BLaER1 treated with 17β-estradiol and CSF1 and Interleukin-3, amounts not matched to agents 10 nM and 100 nM (cell line): ENCODE measurements at regions not wholly inside any gene's neighbourhood (a gene's known extent, or its start where the extent isn't known, plus 50 kb on each side); places are given as distances from the start of the nearest gene placed in this dataset.
A peak's percentile ranks its signal among the peaks of the same experiment; 100 is the strongest.

Source experiments
- H3K27ac ChIP-seq, 11 experiments: shearing (Covaris generic); formaldehyde crosslinking; 2 replicates each; pipeline ENCODE4 v1.8.1; 2022
- H3K27me3 ChIP-seq, 11 experiments: shearing (Covaris generic); formaldehyde crosslinking; 2 replicates each; pipeline ENCODE4 v1.8.1; 2022
- H3K36me3 ChIP-seq, 11 experiments: shearing (Covaris generic); formaldehyde crosslinking; 2 replicates each; pipeline ENCODE4 v1.8.1; 2022
- H3K4me1 ChIP-seq, 10 experiments: shearing (Covaris generic); formaldehyde crosslinking; 2 replicates each; pipeline ENCODE4 v1.8.1; 2022
- H3K4me2 ChIP-seq, 11 experiments: shearing (Covaris generic); formaldehyde crosslinking; 2 replicates each; pipeline ENCODE4 v1.8.1; 2022
- H3K4me3 ChIP-seq, 10 experiments: shearing (Covaris generic); formaldehyde crosslinking; 2 replicates each; pipeline ENCODE4 v1.8.1; 2022
- H3K9ac ChIP-seq, 11 experiments: shearing (Covaris generic); formaldehyde crosslinking; 2 replicates each; pipeline ENCODE4 v1.8.1; 2022
- H3K9me3 ChIP-seq, 11 experiments: shearing (Covaris generic); formaldehyde crosslinking; replicated peaks in 1 of 11; 2 replicates each; pipeline ENCODE4 v1.8.1; 2022
- H4K20me1 ChIP-seq, 11 experiments: shearing (Covaris generic); formaldehyde crosslinking; 2 replicates each; pipeline ENCODE4 v1.8.1; 2022
- Cebpa-rat ChIP-seq, 11 experiments: shearing (Covaris generic); IDR thresholded peaks; 2 replicates each; pipeline ENCODE4 v1.8.1; 2022

DNA sequence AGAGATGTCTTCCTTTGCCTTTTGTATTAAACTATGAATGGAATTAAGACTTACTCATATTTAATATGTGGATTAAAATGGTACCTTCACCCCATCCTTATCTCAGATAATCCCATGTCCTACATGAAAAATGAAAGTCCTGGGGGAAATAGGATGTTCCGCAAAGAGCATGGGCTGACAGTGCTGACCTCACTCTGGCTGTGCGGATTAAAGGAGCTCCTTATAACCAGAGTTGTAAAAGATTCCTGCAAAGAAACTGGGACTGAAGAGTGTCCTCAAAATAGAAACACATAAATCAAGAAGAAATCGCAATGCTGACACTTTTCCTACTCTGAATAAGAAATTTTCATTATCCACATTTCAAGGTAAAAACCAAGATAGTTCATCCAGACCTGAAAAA lies 384.5 kb downstream of the LIG4 start:
- Histone ChIP-seq H4K20me1 (no peaks in the 10 kb centered on the region), H3K27me3 (no peaks in the 10 kb centered on the region), H3K27ac (no peak overlapping the region), H3K9me3 (no peaks in the 10 kb centered on the region), H3K4me2 (no peak overlapping the region), H3K4me3 (no peak overlapping the region), H3K36me3 (no peaks in the 10 kb centered on the region), H3K9ac (no peak overlapping the region), H3K4me1 (peaks cover 5 to 11% (median 9%) of the 10 kb centered on the region in 10 experiments; a peak in 19 of 20 replicates)
- no peak for TF ChIP-seq Cebpa-rat (IDR thresholded peaks at IDR 0.05)

DNA sequence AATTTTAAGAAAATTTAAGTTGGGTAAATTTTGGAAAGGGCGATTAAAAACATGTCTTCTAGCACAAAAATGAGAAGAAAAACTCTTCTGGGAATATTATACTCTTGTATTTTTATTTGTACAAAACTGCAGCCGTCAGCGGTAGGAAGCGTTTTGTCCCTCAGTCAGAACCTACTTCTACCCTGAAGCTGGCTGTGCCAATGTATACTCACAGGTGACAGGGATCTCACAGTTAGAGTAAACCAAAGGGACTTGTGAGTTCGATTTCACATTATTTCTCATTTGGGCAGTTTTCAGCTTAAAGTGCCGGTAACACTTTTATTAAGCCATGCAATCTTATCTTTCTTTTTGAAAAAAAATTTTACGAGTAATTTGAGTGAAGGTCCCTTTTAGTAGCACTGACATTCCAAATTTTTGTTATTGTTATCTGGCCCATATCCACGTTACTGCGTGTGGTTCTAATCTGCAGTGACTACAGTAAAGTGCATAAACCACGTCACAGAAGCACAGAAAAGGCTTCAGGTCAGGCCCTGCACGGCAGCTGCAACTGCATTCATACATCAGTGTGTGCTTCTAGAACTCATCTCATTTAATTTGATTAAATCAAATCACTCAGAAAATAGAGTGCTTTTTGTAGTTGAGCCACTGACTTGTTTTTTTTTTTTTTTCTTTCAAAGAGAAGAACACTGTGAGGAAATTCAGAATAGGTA lies 387.3 kb downstream of the LIG4 start:
- Histone ChIP-seq H3K27ac (no peak overlapping the region), H3K36me3 (no peaks in the 10 kb centered on the region), H3K9ac (no peak overlapping the region), H3K27me3 (no peaks in the 10 kb centered on the region), H3K4me1 (no peaks in the 10 kb centered on the region), H4K20me1 (no peaks in the 10 kb centered on the region), H3K4me3 (no peak overlapping the region), H3K4me2 (no peak overlapping the region), H3K9me3 (no peaks in the 10 kb centered on the region)
- no peak for TF ChIP-seq Cebpa-rat (IDR thresholded peaks at IDR 0.05)

DNA sequence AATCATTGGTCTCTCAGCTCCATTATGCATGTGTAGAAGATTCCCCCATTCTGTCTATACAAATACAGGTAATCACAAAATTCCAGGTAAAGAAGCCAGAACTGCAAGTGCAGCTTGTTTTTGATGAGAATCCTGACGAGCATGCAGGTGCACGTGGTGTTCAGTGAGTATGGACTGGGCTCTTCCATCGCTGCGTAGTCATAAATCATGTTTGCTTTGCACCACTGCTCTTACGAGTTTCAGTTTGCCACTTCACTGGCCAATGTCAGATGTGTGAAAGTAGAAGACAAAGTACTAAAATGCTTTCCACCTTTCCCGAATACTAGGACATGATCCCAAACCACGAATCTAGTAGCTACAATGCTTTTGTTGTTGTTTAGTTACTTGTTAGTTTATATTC lies 390.7 kb downstream of the LIG4 start:
- no peak overlapping the region for H3K4me2 ChIP-seq
- no peaks in the 10 kb centered on the region for H3K36me3 ChIP-seq
- no peak overlapping the region for H3K9ac ChIP-seq
- no peak for TF ChIP-seq Cebpa-rat (IDR thresholded peaks at IDR 0.05)
- H3K9me3 ChIP-seq = no peaks in the 10 kb centered on the region
- no peaks in the 10 kb centered on the region for H3K4me1 ChIP-seq
- no peak overlapping the region for H3K4me3 ChIP-seq
- H3K27me3 ChIP-seq = no peaks in the 10 kb centered on the region
- no peaks in the 10 kb centered on the region for H4K20me1 ChIP-seq
- no peak overlapping the region for H3K27ac ChIP-seq

DNA sequence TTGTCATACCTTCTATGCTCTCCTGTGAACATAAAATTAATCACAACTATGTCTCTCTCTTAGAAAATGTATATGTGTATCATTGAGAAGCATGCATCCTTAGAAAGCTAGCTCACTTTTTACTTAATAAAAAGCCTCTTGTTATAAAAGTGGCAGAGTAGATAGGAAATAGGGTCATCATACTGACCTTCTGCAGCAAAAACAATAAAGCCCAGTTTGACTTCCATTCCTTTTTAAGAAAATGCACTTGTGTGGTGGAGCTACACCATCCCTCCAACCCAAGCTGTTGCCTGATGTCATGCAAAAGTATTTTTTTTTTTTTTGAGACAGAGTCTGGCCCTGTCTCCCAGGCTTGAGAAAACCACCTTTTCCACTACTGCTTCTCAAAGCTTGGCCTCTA lies 393.3 kb downstream of the LIG4 start:
- no peak overlapping the region for H3K4me3 ChIP-seq
- TF ChIP-seq Cebpa-rat (IDR thresholded peaks at IDR 0.05) = no peak
- no peaks in the 10 kb centered on the region; a peak in 1 of 22 replicates for H3K9me3 ChIP-seq
- H4K20me1 ChIP-seq = no peaks in the 10 kb centered on the region
- H3K27me3 ChIP-seq = no peaks in the 10 kb centered on the region
- H3K4me1 ChIP-seq = no peaks in the 10 kb centered on the region
- no peaks in the 10 kb centered on the region for H3K36me3 ChIP-seq
- no peak overlapping the region for H3K9ac ChIP-seq
- no peak overlapping the region for H3K4me2 ChIP-seq
- no peak overlapping the region for H3K27ac ChIP-seq

DNA sequence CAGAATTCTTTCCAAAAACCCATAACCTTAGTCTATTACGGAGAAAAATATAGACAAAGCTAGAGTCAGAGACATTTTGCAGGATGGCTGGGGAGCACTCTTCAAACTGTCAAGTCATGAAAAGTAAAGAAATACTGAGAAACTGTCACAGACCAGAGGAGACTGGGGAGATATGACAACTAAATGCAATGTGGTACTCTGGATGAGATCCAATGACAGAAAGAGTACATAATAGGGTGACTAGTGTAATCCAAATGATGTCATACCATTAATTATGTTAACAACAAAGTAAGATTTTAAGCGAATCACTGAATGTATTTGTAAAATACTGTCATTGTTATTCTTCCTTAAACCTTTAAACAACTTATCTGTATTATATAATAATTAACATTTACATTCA lies 393.8 kb downstream of the LIG4 start:
- no peak overlapping the region for H3K27ac ChIP-seq
- no peaks in the 10 kb centered on the region for H4K20me1 ChIP-seq
- TF ChIP-seq Cebpa-rat (IDR thresholded peaks at IDR 0.05) = no peak
- H3K9ac ChIP-seq = no peak overlapping the region
- H3K4me2 ChIP-seq = no peak overlapping the region
- no peak overlapping the region for H3K4me3 ChIP-seq
- no peaks in the 10 kb centered on the region for H3K36me3 ChIP-seq
- H3K27me3 ChIP-seq = no peaks in the 10 kb centered on the region
- no peaks in the 10 kb centered on the region for H3K4me1 ChIP-seq
- H3K9me3 ChIP-seq = no peaks in the 10 kb centered on the region; a peak in 1 of 22 replicates

DNA sequence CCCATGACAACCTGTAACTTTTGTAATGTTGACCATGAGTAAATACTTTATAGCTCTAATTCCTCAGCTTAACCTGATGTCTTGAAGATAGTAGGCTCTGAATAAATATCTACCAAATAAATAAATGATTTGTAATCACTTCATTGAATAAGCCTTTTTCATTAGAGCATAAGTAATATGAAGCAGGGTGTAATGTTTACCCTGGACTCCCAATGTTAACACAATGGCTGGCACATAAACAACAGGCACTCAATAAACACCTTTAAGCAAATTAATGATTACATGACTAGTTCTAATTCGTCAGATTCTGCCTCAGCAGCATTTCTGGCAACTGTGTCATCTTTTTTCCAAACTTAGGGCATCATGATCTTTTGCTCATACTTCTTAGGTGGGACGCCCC lies 396.3 kb downstream of the LIG4 start:
- H3K9me3 ChIP-seq = no peaks in the 10 kb centered on the region; a peak in 1 of 22 replicates
- no peaks in the 10 kb centered on the region for H4K20me1 ChIP-seq
- H3K4me3 ChIP-seq = no peak overlapping the region
- H3K4me2 ChIP-seq = no peak overlapping the region
- H3K36me3 ChIP-seq = no peaks in the 10 kb centered on the region
- no peaks in the 10 kb centered on the region for H3K27me3 ChIP-seq
- TF ChIP-seq Cebpa-rat (IDR thresholded peaks at IDR 0.05) = no peak
- H3K27ac ChIP-seq = no peak overlapping the region
- no peak overlapping the region for H3K9ac ChIP-seq
- H3K4me1 ChIP-seq = no peaks in the 10 kb centered on the region

DNA sequence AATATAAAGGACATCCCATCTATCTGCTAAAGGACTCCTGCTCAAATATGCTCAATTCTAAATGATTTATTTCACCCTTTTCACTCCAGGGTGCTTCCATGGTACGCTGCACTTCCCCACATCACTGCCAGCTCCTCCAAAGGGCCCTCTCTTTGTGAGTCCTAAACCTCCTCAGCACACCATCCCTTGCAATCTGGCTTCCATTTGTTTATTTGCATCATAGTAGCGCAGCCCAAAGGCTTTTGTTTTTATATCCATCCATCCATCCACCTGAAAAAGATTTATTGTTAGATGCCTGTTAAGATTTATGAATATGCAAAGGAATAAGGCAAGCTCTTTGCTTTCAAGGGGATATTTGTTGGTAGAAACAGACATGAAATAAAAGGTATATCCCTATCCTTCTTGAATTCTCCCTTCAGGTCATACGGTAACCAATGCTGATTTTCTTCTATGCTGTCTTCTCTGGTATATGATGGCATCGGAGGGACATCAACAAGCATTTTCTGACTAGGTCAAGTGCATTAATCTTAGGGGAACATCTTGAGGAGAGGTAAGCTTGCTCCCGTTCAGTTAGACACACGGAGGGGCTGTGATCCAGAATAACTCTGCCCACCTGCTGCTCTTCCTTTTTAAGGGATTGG lies 397.6 kb downstream of the LIG4 start:
- Histone ChIP-seq H3K27ac (no peak overlapping the region), H3K4me3 (no peak overlapping the region)

DNA sequence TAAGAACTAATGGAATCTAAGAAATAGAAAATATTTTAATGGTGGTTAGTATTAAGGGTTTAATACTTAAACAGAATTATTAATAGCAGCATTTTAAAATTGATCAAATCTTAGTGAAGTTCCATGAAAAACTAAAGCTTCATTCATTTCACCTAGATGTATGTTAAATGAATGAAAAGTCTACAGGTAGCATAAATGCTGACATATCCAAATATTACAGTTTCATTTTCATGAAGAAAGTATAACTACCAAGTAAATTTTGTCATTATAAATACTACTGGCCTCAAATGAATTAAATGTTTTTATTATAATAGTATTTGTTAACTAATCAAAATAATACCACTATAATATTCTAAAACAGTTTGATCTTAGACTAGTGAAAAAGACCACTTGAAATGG lies 403.3 kb downstream of the LIG4 start:
- Histone ChIP-seq H3K4me2 (no peak overlapping the region), H3K36me3 (no peaks in the 10 kb centered on the region), H3K27ac (no peak overlapping the region), H3K9me3 (no peaks in the 10 kb centered on the region), H4K20me1 (no peaks in the 10 kb centered on the region), H3K4me1 (peaks cover 0 to 10% (median 3%) of the 10 kb centered on the region in 10 experiments; a peak in 7 of 20 replicates), H3K4me3 (no peak overlapping the region), H3K27me3 (no peaks in the 10 kb centered on the region), H3K9ac (no peak overlapping the region)
- no peak for TF ChIP-seq Cebpa-rat (IDR thresholded peaks at IDR 0.05)

More for the DNA sequence above, 397.6 kb downstream of the LIG4 start:
- no peaks in the 10 kb centered on the region; a peak in 1 of 22 replicates for H3K9me3 ChIP-seq
- H4K20me1 ChIP-seq = no peaks in the 10 kb centered on the region
- no peaks in the 10 kb centered on the region for H3K36me3 ChIP-seq
- H3K4me1 ChIP-seq = no peaks in the 10 kb centered on the region
- no peak for TF ChIP-seq Cebpa-rat (IDR thresholded peaks at IDR 0.05)
- no peak overlapping the region for H3K9ac ChIP-seq
- H3K4me2 ChIP-seq = no peak overlapping the region
- no peaks in the 10 kb centered on the region for H3K27me3 ChIP-seq

DNA sequence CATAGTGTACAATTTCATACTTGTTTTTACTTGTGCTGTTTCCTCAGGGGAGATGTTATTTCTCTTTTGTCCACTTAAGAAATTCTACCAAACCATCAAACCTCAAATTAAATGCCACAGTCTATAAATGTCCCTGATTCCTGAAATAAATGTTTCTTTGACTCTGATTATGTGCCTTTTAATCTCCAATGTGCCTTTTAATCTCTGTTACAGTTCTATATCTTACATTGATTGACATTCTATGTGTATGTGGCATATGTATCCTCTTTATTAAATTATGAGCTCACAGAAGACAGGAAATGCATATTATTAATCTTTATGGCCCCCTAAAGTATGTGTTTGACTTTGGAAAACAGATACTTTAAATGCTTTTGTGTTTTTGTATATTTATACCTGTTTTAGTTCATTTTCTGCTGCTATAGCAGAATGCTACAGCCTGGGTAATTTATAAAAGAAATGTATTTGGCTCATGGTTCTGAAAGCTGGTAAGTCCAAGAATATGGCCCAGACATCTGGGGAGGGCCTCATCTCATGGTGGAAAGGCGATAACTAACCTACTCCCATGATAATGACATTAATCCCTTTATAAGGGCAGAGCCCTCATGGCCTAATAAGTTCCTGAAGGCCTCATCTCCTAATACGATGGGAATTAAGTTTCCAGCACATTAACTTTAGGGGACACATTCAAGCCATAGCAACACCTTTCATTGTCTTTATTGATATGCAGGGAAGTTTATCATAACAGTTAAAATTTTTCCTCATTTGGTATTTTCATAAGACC lies 403.9 kb downstream of the LIG4 start:
- Histone ChIP-seq H4K20me1 (no peaks in the 10 kb centered on the region), H3K36me3 (no peaks in the 10 kb centered on the region), H3K4me1 (peaks cover 0 to 10% (median 3%) of the 10 kb centered on the region in 10 experiments; a peak in 7 of 20 replicates), H3K9me3 (no peaks in the 10 kb centered on the region), H3K27ac (no peak overlapping the region), H3K4me2 (peak overlapping the region in 2 of 11 experiments; percentile 16 to 21; a peak in 2 of 22 replicates), H3K4me3 (no peak overlapping the region), H3K9ac (no peak overlapping the region), H3K27me3 (no peaks in the 10 kb centered on the region)
- TF ChIP-seq Cebpa-rat (IDR thresholded peaks at IDR 0.05) = no peak
